CD4-positive, alpha-beta T cell treated with Interferon alpha-2 for 1 hour (primary cell): ENCODE measurements at regions not wholly inside any gene's neighbourhood (a gene's known extent, or its start where the extent isn't known, plus 50 kb on each side); places are given as distances from the start of the nearest gene placed in this dataset.
A peak's percentile ranks its signal among the peaks of the same experiment; 100 is the strongest.
"Not testable (repeated sequence)": the region's sequence is repeated elsewhere in the genome, so short reads cannot be mapped to it uniquely, and the experiment has no call there.

Experiments
- DNase-seq, 2 donors: peaks; one replicate each; pipeline ENCODE4 v3.0.0-alpha.2; 2020 to 2022

DNA sequence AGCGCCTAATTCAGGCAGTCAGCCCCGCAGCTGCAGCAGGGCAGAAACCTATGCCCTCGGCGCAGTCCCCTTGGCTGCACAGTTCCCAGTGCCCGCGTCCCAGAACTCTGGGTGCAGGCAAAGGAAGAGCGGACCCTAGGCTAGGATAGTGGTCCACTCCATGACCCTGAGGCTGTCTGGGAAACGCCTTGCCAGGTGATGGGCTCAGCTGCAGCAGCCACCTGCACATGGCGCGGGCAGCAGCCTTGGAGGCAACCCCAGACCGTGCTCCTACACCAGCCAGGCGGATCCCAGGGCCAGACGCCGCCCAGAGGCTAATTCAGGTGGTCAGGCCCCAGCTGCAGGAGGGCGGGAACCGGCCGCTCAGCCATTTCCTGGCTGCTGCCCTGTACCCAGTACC, 83.0 kb downstream of the POTEC start:
- DNase-seq = not testable (repeated sequence)

DNA sequence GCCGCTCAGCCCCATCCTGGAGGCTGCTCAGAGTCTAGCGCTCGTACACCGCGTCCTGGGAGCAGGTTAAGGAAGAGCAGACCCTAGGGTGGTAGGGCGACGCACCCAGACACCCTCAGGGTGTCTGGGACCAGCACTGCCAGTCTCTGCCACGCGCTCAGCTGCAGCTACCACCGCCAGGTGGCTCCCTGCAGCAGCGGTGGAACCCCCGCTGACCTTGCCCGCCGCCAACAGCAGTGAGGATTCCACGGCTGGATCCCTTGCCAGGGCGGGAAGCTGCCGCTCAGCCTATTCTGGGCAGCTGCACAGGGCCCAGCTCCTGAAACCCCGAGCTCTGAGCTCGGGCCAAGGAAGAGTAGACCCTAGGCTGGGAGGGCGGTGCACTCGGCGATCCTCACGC, 83.6 kb downstream of the POTEC start:
- not testable (repeated sequence) for DNase-seq

DNA sequence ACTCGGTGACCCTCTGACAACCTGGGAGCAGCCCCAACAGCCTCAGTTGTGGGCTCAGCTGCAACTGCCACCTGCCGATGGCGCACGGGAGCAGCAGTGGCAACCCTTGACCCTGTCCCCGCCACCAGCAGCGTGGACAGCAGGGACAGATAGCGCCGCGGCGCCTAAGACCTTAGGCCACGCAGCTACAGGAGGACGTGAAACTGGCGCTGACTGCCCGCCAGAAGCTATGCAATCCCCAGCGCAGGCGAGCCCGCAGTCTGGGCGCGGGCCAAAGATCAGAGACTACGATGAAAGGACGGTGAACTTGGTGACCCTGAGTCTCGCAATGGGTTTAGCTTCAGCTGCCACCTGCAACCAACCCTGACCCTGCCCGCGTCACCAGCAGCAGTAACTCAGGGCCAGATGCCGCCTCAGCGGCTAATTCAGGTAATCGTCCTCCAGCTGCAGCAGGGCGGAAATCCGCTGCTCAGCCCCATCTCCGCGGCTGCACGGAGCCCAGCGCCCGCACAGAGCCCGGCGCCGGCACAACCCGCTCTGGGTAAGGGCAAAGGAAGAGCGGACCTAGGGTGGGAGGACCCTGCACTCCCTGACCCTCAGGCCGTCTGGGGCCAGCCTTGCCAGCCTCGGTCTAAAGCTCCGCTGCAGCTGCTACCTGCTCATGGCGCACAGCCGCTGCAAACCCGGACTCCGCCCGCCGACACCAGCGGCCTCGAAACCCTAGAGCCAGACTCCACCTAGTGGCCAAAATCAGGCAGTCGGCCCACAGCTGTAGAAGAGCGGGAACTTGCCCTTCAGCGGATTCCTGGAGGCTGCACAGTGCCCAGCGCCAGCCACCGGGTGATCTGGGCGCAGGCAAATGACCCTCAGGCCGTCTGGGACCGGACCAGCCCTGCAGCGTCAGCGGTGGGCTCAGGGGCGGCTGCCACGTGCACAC, 85.1 kb downstream of the POTEC start:
- peak; percentile 63 to 81 for DNase-seq

DNA sequence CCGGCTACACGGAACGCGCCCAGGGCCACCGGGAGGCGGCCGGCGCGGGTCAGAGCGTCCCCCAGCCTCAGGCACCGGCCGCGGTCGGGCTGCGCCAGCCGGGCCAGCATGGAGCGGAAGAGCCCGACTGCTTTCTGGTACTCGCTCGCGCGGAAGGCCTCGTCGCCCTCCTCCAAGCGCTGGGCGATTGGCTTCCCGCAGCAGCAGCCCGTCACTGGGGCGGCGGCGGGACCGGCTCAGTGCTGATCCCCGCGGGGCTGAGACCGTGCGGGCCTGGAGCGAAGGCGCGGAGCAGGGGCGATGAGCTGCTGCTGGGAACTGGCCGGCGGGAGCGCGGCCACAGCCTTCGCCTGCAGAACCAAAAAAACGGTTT, 92.8 kb downstream of the POTEC start:
- DNase-seq = peak in 1 of 2 donors; percentile 43

DNA sequence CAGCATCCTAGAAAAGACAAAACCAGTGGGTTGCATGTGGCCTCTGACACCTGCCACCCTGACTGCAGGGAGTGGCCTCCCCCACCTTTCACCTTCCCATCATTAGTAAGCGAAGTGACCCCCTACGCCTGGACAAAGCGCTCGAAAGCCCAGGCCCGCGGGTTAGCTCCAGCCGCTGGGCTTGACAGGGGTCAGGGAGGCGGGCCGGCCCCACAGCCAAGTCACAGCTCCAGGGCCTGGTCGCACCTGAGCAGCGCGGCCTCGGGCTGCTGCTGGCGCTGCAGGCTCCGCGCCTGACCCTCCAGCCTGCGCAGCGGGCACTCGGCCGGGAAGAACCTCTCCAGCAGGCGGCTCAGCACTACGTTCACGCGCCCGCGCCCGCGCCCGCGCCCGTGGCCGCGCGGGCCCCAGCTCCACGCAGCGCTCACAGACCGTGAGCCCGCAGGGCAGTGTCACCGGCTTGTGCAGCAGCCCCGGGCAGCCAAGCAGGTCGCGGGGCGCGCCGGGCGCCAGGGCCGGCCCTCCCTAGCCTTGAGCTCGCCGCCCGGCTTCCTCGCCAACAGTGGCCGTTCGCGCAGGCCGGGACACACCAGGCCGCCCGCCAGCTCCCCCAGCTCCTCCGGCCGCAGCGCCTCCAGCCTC, 93.3 kb downstream of the POTEC start:
- peak in 1 of 2 donors; percentile 55 for DNase-seq

DNA sequence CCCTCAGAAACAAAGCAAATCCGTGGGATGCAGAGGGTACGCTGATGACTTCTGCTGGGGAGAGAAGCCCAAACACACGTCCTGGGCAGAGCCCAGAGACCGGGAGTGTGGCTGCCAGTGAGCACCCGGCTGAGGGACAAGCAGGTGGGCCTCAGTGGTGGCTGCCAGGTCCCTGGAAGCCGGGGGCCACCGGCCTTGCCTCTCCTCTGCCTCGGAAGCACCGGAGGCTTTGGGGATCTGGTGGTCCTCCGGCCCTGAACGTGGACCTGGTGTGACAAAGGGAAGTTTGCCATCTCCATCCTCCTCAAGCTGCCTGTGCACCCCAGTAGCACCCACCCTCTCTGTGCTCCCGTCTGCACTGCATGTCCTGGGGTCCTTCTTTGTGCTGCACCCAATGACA, 94.3 kb downstream of the POTEC start:
- DNase-seq = not testable (repeated sequence)

DNA sequence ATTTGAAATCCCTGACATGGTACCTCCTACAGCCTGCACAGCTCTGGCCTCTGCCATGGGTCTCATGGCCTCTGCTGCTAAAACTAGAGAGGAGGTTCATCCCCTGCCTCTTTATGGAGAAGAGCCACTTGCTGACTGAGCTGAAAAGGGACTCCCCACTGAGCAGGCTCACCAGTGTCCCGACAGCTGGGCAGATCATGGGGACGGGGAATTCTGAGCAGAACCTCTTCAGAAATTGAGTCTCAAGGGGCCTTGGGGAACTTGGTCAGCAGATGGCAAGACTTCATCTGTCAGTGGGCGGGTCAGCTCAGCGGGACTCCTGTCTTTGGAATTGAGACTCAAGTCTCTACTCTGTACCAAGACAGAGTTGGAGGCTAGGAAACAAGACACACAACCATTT, 95.7 kb downstream of the POTEC start:
- not testable (repeated sequence) for DNase-seq

DNA sequence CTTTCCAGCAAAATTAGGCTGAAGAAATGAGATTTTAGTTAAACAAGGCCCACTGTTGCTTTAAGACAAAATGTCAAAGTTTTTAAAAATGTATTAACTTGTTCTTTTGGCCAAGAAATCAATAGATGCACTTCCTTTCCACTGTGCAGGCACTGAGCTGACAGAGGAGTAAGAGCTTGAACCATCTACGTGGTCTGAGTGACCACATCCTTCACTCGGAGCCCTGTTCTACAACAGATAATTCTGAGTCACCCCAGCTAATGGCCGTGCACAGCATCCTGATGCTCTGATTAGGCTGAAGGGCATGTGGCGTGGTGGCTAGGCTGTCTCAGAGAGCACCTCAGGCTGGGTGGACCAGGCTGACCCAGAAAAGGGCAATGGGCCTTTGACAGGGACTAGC, 107.9 kb downstream of the POTEC start:
- not testable (repeated sequence) for DNase-seq

DNA sequence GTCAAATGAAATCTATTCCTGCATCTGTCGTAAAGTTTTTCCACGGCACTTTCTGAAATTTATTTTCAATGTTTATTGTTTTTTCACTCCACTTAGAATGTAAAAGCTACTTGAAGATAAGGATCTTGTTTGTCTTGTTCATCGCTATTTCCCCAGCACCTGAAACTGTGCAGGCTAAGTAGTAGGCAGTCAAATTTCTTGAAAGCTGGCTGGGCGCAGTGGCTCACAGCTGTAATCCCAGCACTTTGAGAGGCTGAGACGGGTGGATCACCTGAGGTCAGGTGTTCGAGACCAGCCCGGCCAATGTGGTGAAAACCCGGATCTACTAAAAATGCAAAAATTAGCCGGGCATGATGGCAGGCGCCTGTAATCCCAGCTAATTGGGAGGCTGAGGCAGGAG, 111.0 kb downstream of the POTEC start:
- not testable (repeated sequence) for DNase-seq

DNA sequence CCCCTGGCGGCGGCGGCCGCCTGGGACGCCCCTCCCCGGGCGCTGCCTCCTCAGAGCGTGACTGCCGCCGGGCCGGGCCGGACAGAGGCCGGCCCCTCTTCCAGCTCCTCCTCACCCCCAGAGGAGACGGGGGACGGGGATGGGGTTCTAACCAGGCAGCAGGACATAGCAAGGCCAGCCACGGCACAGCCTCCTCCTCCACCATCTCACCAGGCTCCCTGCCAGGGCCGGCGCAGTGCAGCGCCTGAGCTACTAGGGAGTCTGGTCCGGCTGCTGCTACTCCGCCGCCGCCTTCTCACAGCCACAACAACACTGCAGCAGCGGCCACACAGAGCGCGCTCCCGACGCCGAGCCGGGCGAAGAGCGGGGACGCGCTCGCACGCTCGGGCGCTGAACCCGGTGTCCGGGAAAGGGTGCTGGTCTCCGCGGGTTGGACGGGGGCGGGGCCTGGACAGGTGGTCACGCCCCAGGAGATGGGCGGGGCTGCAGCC, 112.3 kb downstream of the POTEC start:
- peak; percentile 35 to 77 for DNase-seq

DNA sequence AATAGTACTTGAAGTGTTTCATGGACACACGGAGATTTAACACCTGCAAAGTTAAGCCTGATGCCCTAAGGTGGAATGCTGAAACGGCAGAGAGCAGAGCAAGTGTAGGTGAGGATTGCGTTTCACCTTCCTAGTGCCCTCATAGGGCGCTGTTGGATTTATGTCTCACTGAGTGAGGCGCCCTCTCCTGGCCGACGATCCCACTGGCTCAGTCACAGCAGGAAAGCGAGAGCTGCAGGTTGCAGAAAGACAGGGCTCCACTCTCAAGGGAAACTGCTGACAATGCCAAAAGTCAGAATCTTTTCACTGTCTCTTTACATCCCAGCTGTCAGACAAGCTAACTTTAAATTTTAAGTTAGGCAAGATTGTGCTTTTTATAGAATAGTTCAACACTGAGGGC, 127.6 kb downstream of the POTEC start:
- peak; percentile 22 to 48 for DNase-seq

DNA sequence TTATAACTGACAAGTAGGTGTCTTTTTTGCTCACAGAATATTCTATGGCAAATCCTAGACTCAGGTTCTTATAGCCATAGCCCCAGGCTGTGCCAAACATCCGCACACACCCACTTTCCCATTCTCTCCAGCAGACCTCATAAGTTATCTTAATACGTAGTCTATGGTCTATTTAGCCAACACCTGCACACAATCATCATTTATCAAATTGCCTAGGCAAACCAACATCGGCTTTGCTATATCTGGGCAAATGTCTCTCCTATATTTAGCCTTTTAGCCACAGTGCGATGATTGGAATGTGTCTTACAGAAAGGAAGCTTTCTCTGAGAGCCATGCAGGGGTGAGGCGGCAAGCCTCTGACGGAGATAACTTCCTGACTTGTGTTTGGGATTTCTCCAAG, 128.0 kb downstream of the POTEC start:
- not testable (repeated sequence) for DNase-seq

DNA sequence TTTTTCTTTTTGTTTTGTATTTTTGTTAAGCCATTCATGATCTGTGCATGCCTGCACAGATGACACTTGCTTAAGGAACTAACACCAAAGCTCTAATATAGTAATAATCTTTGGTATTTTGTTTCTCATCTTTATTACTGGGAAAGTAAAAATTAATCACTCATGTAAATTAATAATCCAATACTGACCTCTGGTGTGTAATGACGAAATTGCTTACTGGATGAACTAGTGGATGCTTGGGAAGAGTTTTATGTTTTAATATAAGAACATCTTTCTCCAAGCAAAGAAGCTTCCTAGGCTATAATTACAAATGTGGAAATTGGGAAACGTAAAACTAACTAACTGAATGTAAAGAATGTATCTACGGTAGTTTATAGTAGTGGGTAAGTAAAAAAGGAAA, 147.9 kb downstream of the POTEC start:
- DNase-seq = peak in 1 of 2 donors; percentile 33

DNA sequence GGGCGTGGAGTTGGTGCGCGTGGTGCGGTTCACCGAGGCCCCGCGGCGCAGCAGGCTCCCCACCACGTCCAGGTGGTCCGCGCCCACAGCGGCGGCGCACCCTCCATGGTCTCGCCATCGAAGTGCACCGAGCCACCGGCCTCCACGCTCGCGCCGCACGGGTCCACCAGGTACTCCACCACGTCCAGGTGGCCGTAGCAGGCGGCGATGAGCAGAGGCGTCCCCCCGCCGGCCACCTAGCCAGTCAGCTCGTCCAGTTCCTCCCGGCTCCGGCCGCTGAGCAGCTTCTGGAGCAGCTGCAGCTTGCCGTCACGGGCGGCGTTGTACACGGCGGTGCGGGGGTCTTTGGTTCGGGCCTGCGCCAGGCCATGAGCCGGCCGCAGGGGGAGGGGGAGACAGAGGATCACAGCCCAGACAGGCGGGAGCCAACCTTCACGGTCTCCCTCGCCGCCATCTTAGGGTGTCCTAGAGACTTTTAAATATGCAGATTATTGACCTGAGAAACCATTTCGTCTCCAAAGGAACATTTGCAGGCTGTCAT, 149.8 kb downstream of the POTEC start:
- not testable (repeated sequence) for DNase-seq

DNA sequence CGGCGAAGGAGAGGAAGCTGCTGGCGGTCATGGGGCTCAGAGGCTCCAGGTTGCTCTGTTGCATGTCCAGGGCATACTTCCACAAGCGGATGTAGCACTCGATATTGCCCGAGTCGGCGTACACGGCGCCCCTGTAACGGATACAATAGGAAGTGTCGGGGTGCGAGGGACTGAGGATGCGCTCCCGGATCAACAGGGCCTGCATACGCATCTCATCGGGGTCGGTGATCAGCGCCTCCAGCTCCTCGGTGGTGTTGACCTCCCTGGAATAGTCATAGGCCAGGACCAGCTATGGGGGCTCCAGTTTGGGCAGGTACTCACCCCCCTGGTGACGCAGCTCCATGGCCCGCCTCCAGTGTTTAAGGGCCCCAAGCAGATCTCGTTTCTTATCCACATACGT, 150.8 kb downstream of the POTEC start:
- not testable (repeated sequence) for DNase-seq

DNA sequence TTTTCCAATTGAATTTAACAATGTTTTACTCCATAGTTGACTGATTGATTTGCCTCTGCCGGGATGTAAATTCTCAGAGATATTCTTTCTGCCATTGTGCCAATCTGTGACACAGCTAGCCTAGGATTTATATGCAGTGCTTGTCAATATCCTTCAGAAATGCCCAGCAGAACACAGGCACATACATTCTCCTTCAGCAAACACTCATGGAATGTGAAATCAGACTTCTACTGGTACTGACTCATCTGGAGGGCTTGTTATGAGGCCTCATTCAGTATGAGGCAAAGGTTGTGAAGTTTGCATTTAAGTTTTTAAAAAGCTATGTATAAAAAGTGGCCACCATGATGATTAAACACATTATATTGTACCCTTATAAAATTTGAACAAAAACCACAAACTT, 158.4 kb downstream of the POTEC start:
- DNase-seq = not testable (repeated sequence)

DNA sequence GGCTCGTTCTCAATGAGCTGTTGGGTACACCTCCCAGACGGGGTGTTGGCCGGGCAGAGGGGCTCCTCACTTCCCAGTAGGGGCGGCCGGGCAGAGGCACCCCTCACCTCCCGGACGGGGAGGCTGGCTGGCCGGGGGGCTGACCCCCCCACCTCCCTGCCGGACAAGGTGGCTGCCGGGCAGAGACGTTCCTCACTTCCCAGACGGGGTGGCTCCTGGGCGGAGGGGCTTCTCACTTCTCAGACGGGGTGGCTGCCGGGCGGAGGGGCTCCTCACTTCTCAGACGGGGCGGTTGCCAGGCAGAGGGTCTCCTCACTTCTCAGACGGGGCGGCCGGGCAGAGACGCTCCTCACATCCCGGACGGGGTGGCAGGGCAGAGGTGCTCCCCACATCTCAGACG, 160.7 kb downstream of the POTEC start:
- DNase-seq = not testable (repeated sequence)

DNA sequence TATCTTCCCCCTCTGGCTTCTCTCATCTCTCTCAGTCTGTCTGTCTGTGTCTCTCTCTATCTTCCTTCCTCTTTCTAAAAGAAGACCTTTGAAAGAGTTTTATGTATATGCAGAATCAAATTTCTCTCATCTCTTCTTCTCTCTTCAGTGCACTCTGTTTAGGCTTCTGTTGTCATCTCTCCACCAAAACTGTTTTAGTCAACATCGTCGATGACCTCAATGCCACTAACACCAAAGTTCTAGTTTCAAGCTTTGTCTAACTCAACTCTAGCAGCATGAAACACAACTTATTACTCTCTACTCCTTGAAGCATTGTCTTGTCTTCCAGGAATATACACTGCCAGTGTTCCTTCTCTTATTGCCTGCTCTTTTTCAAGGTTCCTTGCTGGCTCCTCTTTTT, 163.9 kb downstream of the POTEC start:
- not testable (repeated sequence) for DNase-seq

DNA sequence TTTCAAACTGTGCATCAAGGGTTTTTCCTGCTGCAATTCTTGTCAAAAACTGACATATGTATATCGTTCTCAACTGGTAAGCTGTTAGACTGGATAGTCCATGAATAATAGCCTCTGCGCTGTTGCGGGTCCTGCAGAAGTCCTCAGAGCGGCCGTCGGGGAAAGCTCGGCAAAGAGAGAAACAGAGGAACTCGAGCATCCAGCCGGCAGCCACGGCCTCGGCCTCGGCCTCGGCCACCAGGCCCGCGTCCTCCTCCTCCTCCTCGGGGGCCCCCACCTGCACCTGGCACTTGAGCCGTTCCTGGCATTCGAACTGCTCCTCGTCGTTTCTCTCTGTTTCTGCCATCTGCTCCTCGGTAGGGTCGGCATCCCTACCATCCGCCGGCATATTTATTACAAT, 165.0 kb downstream of the POTEC start:
- DNase-seq = not testable (repeated sequence)

DNA sequence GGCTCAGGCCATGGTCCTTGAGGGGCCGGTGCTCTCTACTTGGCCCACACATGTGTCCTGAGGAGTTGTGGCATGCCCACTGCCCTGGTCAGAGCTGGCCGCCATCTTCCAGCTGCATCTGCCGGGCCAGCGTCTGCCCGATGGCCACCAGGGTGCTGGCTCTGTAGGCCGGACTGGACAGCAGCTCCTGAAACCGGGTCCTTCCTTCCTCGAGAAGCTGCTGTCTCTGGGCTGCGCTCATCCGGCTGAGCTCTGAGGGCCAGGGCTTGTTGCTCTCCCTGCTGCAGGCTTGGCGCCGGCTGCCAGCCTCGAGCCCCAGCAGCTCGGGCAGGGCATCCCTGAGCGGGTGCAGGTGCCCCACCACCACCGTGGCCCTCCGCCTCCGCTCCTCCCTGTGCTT, 182.1 kb downstream of the POTEC start:
- not testable (repeated sequence) for DNase-seq

DNA sequence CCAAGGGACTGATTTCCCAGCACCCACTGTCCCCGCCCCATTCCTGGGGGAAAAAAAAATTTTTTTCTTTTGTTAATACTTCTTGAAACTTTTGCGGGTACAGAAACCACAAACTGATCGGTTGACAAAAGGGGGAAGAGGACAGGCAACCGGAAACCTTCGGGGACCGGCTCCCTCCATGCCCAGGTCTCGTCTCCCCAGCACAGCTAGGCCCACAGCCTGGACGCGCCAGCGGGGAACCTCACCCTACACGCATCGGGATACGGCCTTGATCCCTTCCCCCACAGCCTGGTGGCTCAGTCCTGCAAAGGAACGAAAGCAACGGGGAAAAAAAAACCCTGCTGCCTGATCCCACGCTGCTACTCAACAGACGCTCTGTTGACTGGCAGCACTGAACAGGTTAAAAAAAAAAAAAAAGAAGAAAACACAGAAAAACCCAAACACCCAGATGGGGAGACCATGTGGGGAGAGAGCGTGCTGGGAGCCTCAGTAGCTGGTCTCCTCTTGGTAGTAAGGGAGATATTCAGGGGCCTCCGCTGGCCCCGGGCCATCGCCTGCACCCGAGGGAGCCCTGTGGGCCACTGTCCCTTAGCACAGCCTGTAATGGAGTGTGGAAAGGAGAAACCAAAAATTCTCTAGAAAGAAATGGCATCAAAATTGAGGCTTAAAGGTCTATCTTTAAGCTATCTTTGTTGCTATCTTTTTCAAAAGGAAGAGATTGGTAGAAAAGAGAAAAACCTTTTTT, 185.7 kb downstream of the POTEC start:
- not testable (repeated sequence) for DNase-seq

DNA sequence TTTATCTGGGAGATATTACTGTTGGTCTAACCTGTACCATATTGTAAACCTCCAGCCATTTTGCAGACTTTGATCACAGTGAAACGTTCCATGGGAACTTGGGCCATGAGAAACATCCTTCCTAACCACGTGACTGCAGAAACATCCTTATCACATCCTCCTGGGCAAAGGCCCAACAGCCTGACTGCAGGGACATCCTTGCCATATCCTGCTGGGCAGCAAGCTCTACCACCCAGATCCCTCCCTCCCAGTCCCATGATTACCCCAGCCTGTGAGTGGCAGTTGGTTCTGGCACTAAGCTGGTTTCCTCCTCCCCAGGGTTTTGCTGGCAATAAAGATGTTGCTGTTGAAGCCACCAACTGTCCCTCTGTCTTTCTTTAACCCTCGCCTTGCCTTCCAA, 201.2 kb downstream of the POTEC start:
- not testable (repeated sequence) for DNase-seq

DNA sequence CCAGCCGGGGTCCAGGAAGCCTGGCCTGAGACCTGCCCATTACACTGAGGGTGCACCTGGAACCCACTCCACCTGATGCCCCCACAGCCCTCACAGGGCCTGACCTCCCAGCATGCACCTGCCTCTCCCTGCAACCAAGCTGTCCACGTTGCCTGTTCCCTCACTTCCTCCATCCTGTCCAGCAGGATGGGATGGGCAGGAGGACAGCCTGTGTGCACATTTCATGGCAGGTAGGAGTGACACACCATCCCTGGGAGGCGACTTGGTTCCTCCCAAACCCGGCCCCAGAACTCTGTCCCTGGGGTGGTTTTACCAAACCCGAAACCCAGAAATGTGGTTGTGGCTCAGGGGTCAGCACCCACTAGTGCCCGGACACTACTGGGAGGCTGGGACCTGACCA, 203.8 kb upstream of the ZNF519 start:
- DNase-seq = not testable (repeated sequence)
